B cell (primary cell): ENCODE measurements at regions not wholly inside any gene's neighbourhood (a gene's known extent, or its start where the extent isn't known, plus 50 kb on each side); places are given as distances from the start of the nearest gene placed in this dataset. TPM values are rescaled to one million over a fixed set of nuclear protein-coding genes. Genes with fewer than 3 reads are reported as not detected.

Experiments used
- small RNA-seq: library from RNA; depleted of rRNA; stranded (forward); fragments of <200 nt; gene quantifications from one replicate; pipeline ENCODE3, GENCODE V24; 2012; ENCODE audit warnings: low replicate concordance, low read depth; ENCODE audit not compliant: insufficient read length

Small RNA genes in the stretch of these regions (small RNA-seq; reads per million reads assigned to genes)
- gene AC133561.3 (not detected), gene AC133561.4 (not detected), gene AC140658.4 (not detected)
